HCT116 (cell line): ENCODE measurements at regions not wholly inside any gene's neighbourhood (a gene's known extent, or its start where the extent isn't known, plus 50 kb on each side); places are given as distances from the start of the nearest gene placed in this dataset.

ENCODE experiments used
- ATAC-seq: fragments of 200-7000 bp; cut with Tn5 transposase; 2 replicates; pipeline ENCODE4 v1.9.1; 2020; ENCODE audit warnings: mild to moderate bottlenecking, moderate library complexity
- BruUV-seq: library from RNA; stranded (reverse); fragments of 400-500 nt; replicated peaks from 2 replicates; lab custom pipeline; 2021; lab: Mats Ljungman, UMichigan
- CTCF ChIA-PET: fragments of 300-600 bp; sonication (Branson Sonifier 250); formaldehyde crosslinking; loops from one replicate; lab custom pipeline; 2021; ENCODE audit warnings: antibody characterized with exemption; lab: Charles Lee
- POLR2A ChIA-PET: fragments of 300-600, 350-600 bp; sonication (Branson Sonifier 250); formaldehyde crosslinking; loops from one replicate; lab custom pipeline; 2021; ENCODE audit warnings: antibody characterized with exemption; lab: Charles Lee
- RAD21 ChIA-PET, 2 experiments: fragments of 300-600 bp; sonication (Branson Sonifier 250); formaldehyde crosslinking; loops; one replicate each; lab custom pipeline; 2023; ENCODE audit warnings: low total read pairs in 2 of 2; ENCODE audit not compliant: uncharacterized antibody in 2 of 2, unreplicated experiment in 2 of 2, low non-redundant PET in 1 of 2; lab: Charles Lee
- DNase-seq: peaks from one replicate; pipeline ENCODE4 v3.0.0-alpha.2; 2010; ENCODE audit warnings: low read depth, low spot score
- H2AFZ ChIP-seq: fragments of 200-600 bp; shearing (Covaris generic), sonication (generic); 2 replicates; pipeline ENCODE4 v1.6.1; 2017; ENCODE audit warnings: low read depth, mixed run types, mixed read lengths, antibody characterized with exemption, low read length; ENCODE audit not compliant: poor library complexity, severe bottlenecking
- H3K27ac ChIP-seq: 2 replicates; pipeline ENCODE4 v1.5.1; 2012; ENCODE audit warnings: low read depth, low read length
- H3K27me3 ChIP-seq: fragments of 200-600 bp; sonication (generic); 2 replicates; pipeline ENCODE4 v1.6.1; 2016; ENCODE audit warnings: mixed run types, low read length, mixed read lengths; ENCODE audit not compliant: insufficient read depth
- H3K36me3 ChIP-seq, 2 experiments: fragments of 200-500 bp in 1 of 2; fragments of 200-600 bp in 1 of 2; sonication (Bioruptor generic) in 1 of 2; sonication (generic) in 1 of 2; 2 replicates each; pipeline versions ENCODE4 v1.5.1 to v1.6.1; 2014 to 2016; ENCODE audit warnings: low read length in 2 of 2, inconsistent platforms in 1 of 2, mixed read lengths in 1 of 2, mixed run types in 1 of 2; ENCODE audit not compliant: insufficient read depth in 2 of 2, control insufficient read depth in 1 of 2
- H3K4me1 ChIP-seq, 2 experiments: fragments of 200-600 bp in 1 of 2; sonication (generic) in 1 of 2; 2 replicates each; pipeline versions ENCODE4 v1.5.1 to v1.6.1; 2012 to 2017; ENCODE audit warnings: low read length in 2 of 2, inconsistent platforms in 1 of 2, mild to moderate bottlenecking in 1 of 2, mixed read lengths in 1 of 2, mixed run types in 1 of 2, moderate library complexity in 1 of 2; ENCODE audit not compliant: insufficient read depth in 2 of 2, control insufficient read depth in 1 of 2
- H3K4me2 ChIP-seq: fragments of 200-600 bp; sonication (generic); 2 replicates; pipeline ENCODE4 v1.6.1; 2017; ENCODE audit warnings: mixed run types, low read length, mixed read lengths
- H3K4me3 ChIP-seq, 2 experiments: fragments of 200-600 bp in 1 of 2; sonication (generic) in 1 of 2; replicated peaks in 1 of 2; 2 replicates each; pipeline ENCODE4 v1.5.1; 2011 to 2016; ENCODE audit warnings: low read length in 2 of 2, control low read depth in 1 of 2, low read depth in 1 of 2, mild to moderate bottlenecking in 1 of 2, mixed read lengths in 1 of 2, mixed run types in 1 of 2
- H3K79me2 ChIP-seq: fragments of 200-600 bp; sonication (generic); 2 replicates; pipeline ENCODE4 v1.6.1; 2017; ENCODE audit warnings: mild to moderate bottlenecking, mixed run types, low read length, moderate library complexity, mixed read lengths; ENCODE audit not compliant: insufficient read depth
- H3K9ac ChIP-seq: fragments of 200-600 bp; sonication (generic); 2 replicates; pipeline ENCODE4 v1.6.1; 2016; ENCODE audit warnings: low read length, mixed read lengths
- H3K9me2 ChIP-seq: fragments of 200-600 bp; sonication (generic), shearing (Covaris generic); 2 replicates; pipeline ENCODE4 v1.6.1; 2017; ENCODE audit warnings: mixed run types, mild to moderate bottlenecking, moderate library complexity; ENCODE audit not compliant: insufficient read depth
- H3K9me3 ChIP-seq, 2 experiments: fragments of 200-500 bp in 1 of 2; fragments of 200-600 bp in 1 of 2; sonication (Bioruptor generic) in 1 of 2; sonication (generic) in 1 of 2; 2 replicates each; pipeline ENCODE4 v1.6.1; 2014 to 2017; ENCODE audit warnings: low read length in 2 of 2, mixed read lengths in 2 of 2, inconsistent platforms in 1 of 2, low read depth in 1 of 2, mild to moderate bottlenecking in 1 of 2, mixed run types in 1 of 2, moderate library complexity in 1 of 2; ENCODE audit not compliant: control insufficient read depth in 1 of 2, insufficient read depth in 1 of 2
- H4K20me1 ChIP-seq: fragments of 200-600 bp; sonication (generic), shearing (Covaris generic); 2 replicates; pipeline ENCODE4 v1.6.1; 2017; ENCODE audit warnings: mixed run types, mild to moderate bottlenecking, moderate library complexity; ENCODE audit not compliant: insufficient read depth
- ATF3 ChIP-seq: IDR thresholded peaks from 2 replicates; pipeline ENCODE4 v1.6.1; 2012
- CTCF ChIP-seq, 3 experiments: fragments of 200-600 bp in 1 of 3; sonication (generic) in 1 of 3; IDR thresholded peaks in 2 of 3; conservative IDR thresholded peaks in 1 of 3; 2 replicates each; pipeline ENCODE4 v1.5.1; 2012 to 2017; ENCODE audit warnings: low read depth in 2 of 3, low read length in 2 of 3, antibody characterized with exemption in 1 of 3, borderline replicate concordance in 1 of 3, control low read depth in 1 of 3, mild to moderate bottlenecking in 1 of 3, mixed read lengths in 1 of 3, mixed run types in 1 of 3, moderate library complexity in 1 of 3; ENCODE audit not compliant: insufficient read depth in 1 of 3
- EGR1 ChIP-seq: IDR thresholded peaks from 2 replicates; pipeline ENCODE4 v1.6.1; 2012; ENCODE audit warnings: low read depth
- ELF1 ChIP-seq: IDR thresholded peaks from 2 replicates; pipeline ENCODE4 v1.6.1; 2012; ENCODE audit warnings: low read depth, borderline replicate concordance
- EZH2phosphoT487 ChIP-seq: fragments of 200-600 bp; IDR thresholded peaks from 2 replicates; pipeline ENCODE4 v1.6.1; 2018; ENCODE audit warnings: antibody characterized with exemption, borderline replicate concordance
- FOSL1 ChIP-seq: IDR thresholded peaks from 2 replicates; pipeline ENCODE4 v1.6.1; 2012; ENCODE audit warnings: low read depth
- JUND ChIP-seq: IDR thresholded peaks from 2 replicates; pipeline ENCODE4 v1.6.1; 2012
- MAX ChIP-seq: IDR thresholded peaks from 2 replicates; pipeline ENCODE4 v1.6.1; 2012
- RAD21 ChIP-seq: IDR thresholded peaks from 2 replicates; pipeline ENCODE4 v1.6.1; 2012; ENCODE audit warnings: low read depth, mild to moderate bottlenecking
- YY1 ChIP-seq: IDR thresholded peaks from 2 replicates; pipeline ENCODE4 v1.6.1; 2011; ENCODE audit warnings: low read length, low read depth, moderate library complexity, mild to moderate bottlenecking; ENCODE audit not compliant: insufficient replicate concordance; ENCODE audit errors: extremely low read depth
- ZFX ChIP-seq: fragments of 450-650 bp; IDR thresholded peaks from 2 replicates; pipeline ENCODE4 v1.6.1; 2017
- ZNF274 ChIP-seq: fragments of 200-500 bp; sonication (Bioruptor generic); IDR thresholded peaks from 2 replicates; pipeline ENCODE4 v1.6.1; 2014; ENCODE audit warnings: mild to moderate bottlenecking, low read depth, low read length, inconsistent platforms
- intact Hi-C: fragments of 100-400 bp; cut with micrococcal nuclease; formaldehyde crosslinking; loops from 2 replicates; pipeline ENCODE4 v1.10.0; 2022

GRCh38 chr15:95541301-95541700 is 789.2 kb upstream of the NR2F2 start:
- H3K36me3 ChIP-seq: no peaks in the 10 kb centered on the region
- no peaks in the 10 kb centered on the region for H4K20me1 ChIP-seq
- no peaks in the 10 kb centered on the region for H3K9me3 ChIP-seq
- ATAC-seq (no peak), DNase-seq (no peak)
- CTCF ChIA-PET: no interaction called here
- no peak overlapping the region for H3K9ac ChIP-seq
- H3K4me1 ChIP-seq: no peaks in the 10 kb centered on the region
- RAD21 ChIA-PET: no interaction called here
- no peak overlapping the region for H3K4me3 ChIP-seq
- H3K9me2 ChIP-seq: no peaks in the 10 kb centered on the region
- no peaks in the 10 kb centered on the region for H3K79me2 ChIP-seq
- POLR2A ChIA-PET: no interaction called here
- intact Hi-C loops: no loop called here
- H3K27ac ChIP-seq: no peak overlapping the region
- no peaks in the 10 kb centered on the region for H3K27me3 ChIP-seq
- no peak for TF ChIP-seq MAX
- TF ChIP-seq YY1: no peak
- TF ChIP-seq JUND: no peak
- TF ChIP-seq RAD21: no peak
- no peak for TF ChIP-seq ZNF274
- no peak for TF ChIP-seq EGR1
- no peak for TF ChIP-seq FOSL1
- no peak for TF ChIP-seq ATF3
- no peak for TF ChIP-seq CTCF (IDR thresholded peaks at IDR 0.05 in 2 of 3, conservative IDR thresholded peaks at IDR 0.05 in 1 of 3; ENCODE audit: borderline replicate concordance in 1 of 3, insufficient read depth in 1 of 3, low read depth in 2 of 3, low read length in 2 of 3)
- no peak for TF ChIP-seq EZH2phosphoT487
- no peak for TF ChIP-seq ELF1
- no peak for TF ChIP-seq ZFX
- H3K4me2 ChIP-seq: no peak overlapping the region
- no peak overlapping the region for H2AFZ ChIP-seq
- no TSS peak for BruUV-seq
